GM12865 (cell line): ENCODE measurements at regions not wholly inside any gene's neighbourhood (a gene's known extent, or its start where the extent isn't known, plus 50 kb on each side); places are given as distances from the start of the nearest gene placed in this dataset.

Experiments used
- DNase-seq: peaks from one replicate; pipeline ENCODE4 v3.0.0; 2010; ENCODE audit warnings: low read depth
- H3K4me3 ChIP-seq: 2 replicates; pipeline ENCODE4 v1.5.1; 2011; ENCODE audit warnings: mild to moderate bottlenecking, low read depth, low read length, control low read depth
- TF ChIP-seq, protein P1 (sequence below): IDR thresholded peaks from 2 replicates; pipeline ENCODE4 v1.5.1; 2011; ENCODE audit warnings: low read length, control low read depth, low read depth, inconsistent platforms; ENCODE audit not compliant: insufficient read depth; ENCODE audit errors: missing control alignments

GRCh38 chr3:167091226-167091625, 288.9 kb downstream of the ZBBX start:
- TF ChIP-seq, protein P1, sequence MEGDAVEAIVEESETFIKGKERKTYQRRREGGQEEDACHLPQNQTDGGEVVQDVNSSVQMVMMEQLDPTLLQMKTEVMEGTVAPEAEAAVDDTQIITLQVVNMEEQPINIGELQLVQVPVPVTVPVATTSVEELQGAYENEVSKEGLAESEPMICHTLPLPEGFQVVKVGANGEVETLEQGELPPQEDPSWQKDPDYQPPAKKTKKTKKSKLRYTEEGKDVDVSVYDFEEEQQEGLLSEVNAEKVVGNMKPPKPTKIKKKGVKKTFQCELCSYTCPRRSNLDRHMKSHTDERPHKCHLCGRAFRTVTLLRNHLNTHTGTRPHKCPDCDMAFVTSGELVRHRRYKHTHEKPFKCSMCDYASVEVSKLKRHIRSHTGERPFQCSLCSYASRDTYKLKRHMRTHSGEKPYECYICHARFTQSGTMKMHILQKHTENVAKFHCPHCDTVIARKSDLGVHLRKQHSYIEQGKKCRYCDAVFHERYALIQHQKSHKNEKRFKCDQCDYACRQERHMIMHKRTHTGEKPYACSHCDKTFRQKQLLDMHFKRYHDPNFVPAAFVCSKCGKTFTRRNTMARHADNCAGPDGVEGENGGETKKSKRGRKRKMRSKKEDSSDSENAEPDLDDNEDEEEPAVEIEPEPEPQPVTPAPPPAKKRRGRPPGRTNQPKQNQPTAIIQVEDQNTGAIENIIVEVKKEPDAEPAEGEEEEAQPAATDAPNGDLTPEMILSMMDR = no peak
- no peak overlapping the region for H3K4me3 ChIP-seq
- no peak for DNase-seq

DNA sequence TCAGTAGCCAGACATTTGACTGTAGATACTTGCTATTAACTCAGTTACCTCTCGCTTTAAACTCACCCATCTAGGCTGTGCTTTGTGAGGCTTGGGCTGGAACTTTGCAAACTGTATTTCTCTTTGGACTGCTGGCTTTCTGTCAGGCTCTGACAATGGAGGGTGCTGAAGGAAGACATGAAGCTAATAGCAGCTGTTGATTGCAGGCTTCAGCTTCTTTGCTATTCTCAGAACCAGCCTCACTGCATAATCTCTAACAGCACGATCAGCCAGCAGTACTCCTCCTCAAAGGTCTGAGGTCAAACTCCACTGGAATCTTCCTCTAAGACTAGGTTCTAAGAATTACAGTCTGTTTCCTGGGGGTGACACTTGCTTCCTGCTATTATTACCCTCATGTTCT, 295.6 kb downstream of the ZBBX start:
- no peak for DNase-seq
- no peak overlapping the region for H3K4me3 ChIP-seq
- TF ChIP-seq, protein P1 = no peak

DNA sequence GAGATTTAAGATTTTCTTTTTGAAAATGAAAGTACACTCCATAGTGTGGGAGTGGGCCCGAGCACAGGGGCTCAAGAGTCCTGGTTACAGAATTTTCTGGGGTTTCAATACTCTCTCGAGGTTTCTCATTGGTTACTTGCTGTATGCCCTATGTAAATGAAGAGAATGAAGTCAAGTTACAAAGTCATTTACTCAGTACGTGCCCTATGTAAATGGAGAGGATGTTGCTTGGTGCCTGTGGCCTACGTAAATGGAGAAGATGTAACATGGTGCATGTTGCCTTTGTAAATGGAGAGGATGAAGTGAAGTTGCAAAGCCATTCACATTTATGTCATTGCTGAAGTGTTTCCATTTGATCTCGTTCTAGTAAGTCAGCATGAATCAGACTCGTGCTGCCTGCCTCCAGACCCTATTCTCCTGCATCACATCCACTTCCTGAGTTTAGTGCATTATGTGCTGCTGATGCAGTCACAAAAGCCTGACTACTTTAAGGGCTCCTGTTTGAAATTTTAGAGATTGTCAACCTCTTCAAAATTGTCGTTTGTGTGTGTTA, 302.0 kb downstream of the ZBBX start:
- H3K4me3 ChIP-seq = peak overlapping the region; percentile 22; the same call in 1 of the 2 replicates
- peak; percentile 7 for DNase-seq
- TF ChIP-seq, protein P1 = no peak

- no peak for DNase-seq
- TF ChIP-seq, protein P1 = no peak
- no peak overlapping the region for H3K4me3 ChIP-seq
These were observed 312.3 kb downstream of the ZBBX start for GRCh38 chr3:167067787-167068161.

GRCh38 chr3:167066977-167067786, 312.9 kb downstream of the ZBBX start:
- TF ChIP-seq, protein P1 = no peak
- no peak for DNase-seq
- no peak overlapping the region for H3K4me3 ChIP-seq

DNA sequence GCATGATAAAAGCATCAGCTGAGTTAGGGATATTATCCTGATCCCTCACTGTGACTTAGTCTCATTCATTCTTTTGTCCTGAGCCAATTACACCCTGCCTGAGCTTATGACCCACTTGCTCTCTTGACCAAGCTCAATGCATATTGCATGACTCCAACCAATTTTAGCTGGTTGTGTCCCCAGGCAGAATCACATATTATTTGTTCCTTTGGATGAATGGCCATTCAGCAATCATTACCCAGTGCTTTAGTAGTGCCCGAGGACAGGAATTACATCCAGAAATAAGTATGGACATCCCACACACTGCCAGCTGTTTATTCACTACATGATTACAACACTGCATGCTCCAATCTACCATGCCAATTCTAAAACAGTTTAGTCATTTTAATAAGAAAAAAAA, 322.5 kb downstream of the ZBBX start:
- H3K4me3 ChIP-seq = no peak overlapping the region
- DNase-seq = no peak
- TF ChIP-seq, protein P1 = no peak

GRCh38 chr3:167054926-167055325, 325.2 kb downstream of the ZBBX start:
- H3K4me3 ChIP-seq = no peak overlapping the region
- TF ChIP-seq, protein P1 = no peak
- DNase-seq = no peak
